ENCODE measurements at regions not wholly inside any gene's neighbourhood (a gene's known extent, or its start where the extent isn't known, plus 50 kb on each side); places are given as distances from the start of the nearest gene placed in this dataset.
"Not testable (repeated sequence)": the region's sequence is repeated elsewhere in the genome, so short reads cannot be mapped to it uniquely, and the experiment has no call there.

DNA sequence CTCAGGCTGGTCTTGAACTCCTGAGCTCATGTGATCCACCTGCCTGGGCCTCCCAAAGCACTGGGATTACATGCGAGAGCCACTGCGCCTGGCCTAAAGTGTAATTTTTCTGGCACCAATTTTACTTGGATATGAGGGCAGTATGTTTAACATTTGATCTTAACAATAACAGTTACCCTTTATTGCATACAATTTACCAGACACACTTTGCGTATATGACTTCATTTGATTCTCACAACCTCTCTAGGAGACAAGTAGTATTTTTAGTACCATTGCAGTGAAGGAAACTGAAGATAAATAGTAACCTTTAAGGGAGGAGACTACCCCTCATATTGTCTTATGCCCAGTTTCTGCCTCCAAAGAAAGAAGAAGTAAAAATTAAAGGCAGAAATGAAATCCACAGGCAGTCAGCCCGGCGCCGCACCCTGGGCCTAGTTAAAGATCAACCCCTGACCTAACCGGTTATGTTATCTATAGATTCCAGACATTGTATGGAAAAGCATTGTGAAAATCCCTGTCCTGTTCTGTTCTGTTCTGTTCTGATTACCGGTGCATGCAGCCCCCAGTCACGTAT is 54.0 kb downstream of the CYP26A1 start:
- POLR2A ChIA-PET; CTCF ChIA-PET; DNase-seq (ENCODE audit: extremely low spot score): not testable (repeated sequence)

DNA sequence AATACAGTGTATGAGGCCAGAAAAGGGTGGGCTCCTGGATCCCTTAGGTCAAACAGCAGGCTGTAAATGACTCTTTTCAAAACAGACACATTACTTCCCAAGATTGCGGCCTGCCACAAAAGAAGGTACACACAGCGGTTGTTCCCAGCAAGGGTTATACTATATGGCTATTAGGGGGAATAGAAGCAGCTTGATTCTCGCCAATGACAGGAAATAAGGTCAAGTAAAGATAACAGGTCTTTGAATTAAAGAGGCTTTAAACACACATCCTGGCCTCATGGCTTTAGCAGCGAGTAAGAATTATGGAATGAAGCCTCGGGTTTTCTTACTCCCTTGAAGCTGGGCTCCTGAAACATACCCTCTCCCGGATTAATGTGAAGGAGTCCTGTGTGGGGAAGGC is 58.3 kb downstream of the CYP26A1 start:
- ChIA-PET CTCF (no interaction called here), POLR2A (no interaction called here)
- TF ChIP-seq FOXA1 (IDR thresholded peaks at IDR 0.05) = no peak
- no peak for TF ChIP-seq FOXM1 (IDR thresholded peaks at IDR 0.05; ENCODE audit: borderline replicate concordance)
- no peak for TF ChIP-seq TARDBP (IDR thresholded peaks at IDR 0.05)
- no peak for TF ChIP-seq ZNF384 (IDR thresholded peaks at IDR 0.05)
- TF ChIP-seq, protein P1, sequence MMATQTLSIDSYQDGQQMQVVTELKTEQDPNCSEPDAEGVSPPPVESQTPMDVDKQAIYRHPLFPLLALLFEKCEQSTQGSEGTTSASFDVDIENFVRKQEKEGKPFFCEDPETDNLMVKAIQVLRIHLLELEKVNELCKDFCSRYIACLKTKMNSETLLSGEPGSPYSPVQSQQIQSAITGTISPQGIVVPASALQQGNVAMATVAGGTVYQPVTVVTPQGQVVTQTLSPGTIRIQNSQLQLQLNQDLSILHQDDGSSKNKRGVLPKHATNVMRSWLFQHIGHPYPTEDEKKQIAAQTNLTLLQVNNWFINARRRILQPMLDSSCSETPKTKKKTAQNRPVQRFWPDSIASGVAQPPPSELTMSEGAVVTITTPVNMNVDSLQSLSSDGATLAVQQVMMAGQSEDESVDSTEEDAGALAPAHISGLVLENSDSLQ (IDR thresholded peaks at IDR 0.05) = no peak
- no peak for TF ChIP-seq ELF4 (IDR thresholded peaks at IDR 0.05)
- no peak for DNase-seq (ENCODE audit: extremely low spot score)

DNA sequence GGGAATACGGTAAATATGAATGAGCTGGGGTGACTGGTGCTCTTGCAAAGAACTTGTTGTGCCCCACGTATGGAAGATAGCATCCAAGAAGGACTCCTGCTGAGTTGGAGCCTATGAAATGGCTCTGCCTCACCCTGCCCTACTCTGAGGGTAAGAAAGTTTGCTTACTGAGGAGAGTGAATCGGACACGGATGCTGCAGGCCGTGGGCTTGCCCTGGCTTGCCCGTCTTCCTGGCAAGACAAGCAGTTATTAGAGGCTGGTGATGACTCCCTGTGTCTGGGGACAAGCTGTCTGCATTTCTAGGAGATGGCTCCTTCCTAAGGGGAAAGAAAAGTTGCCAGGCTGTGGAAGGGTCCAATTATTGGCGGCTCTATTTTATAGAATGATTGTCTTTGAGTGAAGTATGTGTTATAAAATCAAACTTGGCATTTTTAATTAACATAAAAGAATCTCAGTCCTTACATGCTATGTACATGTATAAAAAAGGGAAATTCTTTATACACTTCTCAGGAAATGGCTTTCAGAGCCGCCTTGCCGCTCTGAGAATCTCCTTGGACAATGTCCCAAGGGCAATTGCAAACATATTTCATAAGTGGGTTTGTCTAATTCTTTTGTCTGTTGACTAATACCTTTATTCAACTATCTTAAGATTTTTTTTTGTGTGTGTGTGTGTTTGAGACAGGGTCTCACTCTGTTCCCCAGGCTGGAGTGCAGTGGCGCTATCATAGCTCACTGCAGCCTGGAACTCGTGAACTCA is 64.6 kb downstream of the CYP26A1 start:
- POLR2A ChIA-PET = no interaction called here
- TF ChIP-seq L3MBTL2 (conservative IDR thresholded peaks at IDR 0.05) = no peak
- TF ChIP-seq HDGF (IDR thresholded peaks at IDR 0.05; ENCODE audit: borderline replicate concordance) = no peak
- TF ChIP-seq FOXM1 (IDR thresholded peaks at IDR 0.05; ENCODE audit: borderline replicate concordance) = no peak
- TF ChIP-seq FOXA1 (IDR thresholded peaks at IDR 0.05) = no peak
- no peak for TF ChIP-seq FOXK2 (IDR thresholded peaks at IDR 0.05)
- TF ChIP-seq ARNT (IDR thresholded peaks at IDR 0.05) = no peak
- TF ChIP-seq LEF1 (IDR thresholded peaks at IDR 0.05; ENCODE audit: borderline replicate concordance) = no peak
- no peak for TF ChIP-seq BHLHE40 (IDR thresholded peaks at IDR 0.05; ENCODE audit: borderline replicate concordance)
- no peak for TF ChIP-seq ZNF384 (IDR thresholded peaks at IDR 0.05)
- no peak for TF ChIP-seq SP1 (IDR thresholded peaks at IDR 0.05)
- no peak for TF ChIP-seq TARDBP (IDR thresholded peaks at IDR 0.05)
- TF ChIP-seq, protein P1 (IDR thresholded peaks at IDR 0.05) = no peak
- TF ChIP-seq CTBP1 (IDR thresholded peaks at IDR 0.05; ENCODE audit: borderline replicate concordance) = no peak
- no peak for TF ChIP-seq NFRKB (IDR thresholded peaks at IDR 0.05)
- TF ChIP-seq SUZ12 (IDR thresholded peaks at IDR 0.05) = no peak
- CTCF ChIA-PET = interaction anchor here (1.1 kb wide), 1 partner anchor 22 kb away, joined by 4 read pairs; no protein-coding TSS in a partner anchor
- DNase-seq (ENCODE audit: extremely low spot score) = no peak

DNA sequence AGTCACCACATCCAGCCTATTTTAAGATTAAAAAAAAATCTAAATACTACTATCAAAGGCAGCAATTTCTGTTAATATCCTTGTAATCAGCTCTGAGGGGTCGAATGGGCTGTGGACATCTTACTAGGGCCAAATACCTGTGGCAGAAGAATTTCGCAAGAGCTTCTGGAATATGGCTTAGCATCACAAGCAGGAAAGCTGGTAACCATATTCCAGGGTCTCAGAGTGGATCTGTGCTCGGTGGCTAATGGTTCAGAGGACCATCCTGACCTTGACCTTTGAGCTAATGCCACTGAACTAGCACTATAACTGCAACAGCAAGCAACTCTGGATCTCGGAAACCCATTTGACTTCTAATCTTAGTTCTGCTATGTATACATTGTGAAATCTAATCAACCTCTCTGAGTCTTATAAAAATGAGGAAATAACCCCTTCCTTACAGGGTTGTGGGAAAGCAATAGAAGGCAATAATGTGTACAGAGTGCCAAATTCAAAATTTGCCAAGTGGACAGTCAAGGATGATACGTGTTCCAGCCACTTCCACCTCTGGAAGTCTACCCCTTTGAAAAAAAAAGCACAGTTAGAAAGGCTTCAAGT is 65.5 kb downstream of the CYP26A1 start:
- DNase-seq (ENCODE audit: extremely low spot score) = no peak
- ChIA-PET POLR2A (no interaction called here), CTCF (no interaction called here)
- TF ChIP-seq SUZ12 (IDR thresholded peaks at IDR 0.05) (no peak), FOXA1 (IDR thresholded peaks at IDR 0.05) (no peak), ELF4 (IDR thresholded peaks at IDR 0.05) (no peak), LEF1 (IDR thresholded peaks at IDR 0.05; ENCODE audit: borderline replicate concordance) (no peak), FOXK2 (IDR thresholded peaks at IDR 0.05) (no peak), SP1 (IDR thresholded peaks at IDR 0.05) (no peak), ARNT (IDR thresholded peaks at IDR 0.05) (no peak), FOXM1 (IDR thresholded peaks at IDR 0.05; ENCODE audit: borderline replicate concordance) (no peak), BHLHE40 (IDR thresholded peaks at IDR 0.05; ENCODE audit: borderline replicate concordance) (no peak), L3MBTL2 (conservative IDR thresholded peaks at IDR 0.05) (no peak), NFRKB (IDR thresholded peaks at IDR 0.05) (no peak), HDGF (IDR thresholded peaks at IDR 0.05; ENCODE audit: borderline replicate concordance) (no peak)
- TF ChIP-seq, protein P1 (IDR thresholded peaks at IDR 0.05) = no peak

DNA sequence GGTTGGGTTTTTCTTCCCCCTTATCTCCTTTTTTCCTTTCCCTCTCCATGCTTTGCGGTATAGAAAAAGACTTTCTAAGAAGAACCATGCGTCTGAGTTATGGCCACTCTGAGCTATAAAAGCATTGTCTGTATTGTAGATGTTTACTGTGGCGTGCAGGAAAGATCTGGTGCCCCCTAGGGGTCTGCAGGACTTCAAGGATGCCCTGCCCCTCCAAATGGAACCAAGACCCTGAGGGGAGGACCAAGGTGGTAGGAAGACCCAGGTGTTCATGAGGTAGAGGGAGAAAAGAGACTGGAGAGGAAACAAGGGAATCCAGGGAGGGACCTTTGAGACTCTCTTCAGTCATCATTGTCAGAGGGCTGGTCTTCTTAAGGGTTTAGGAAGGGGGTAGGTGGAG is 68.8 kb downstream of the CYP26A1 start:
- POLR2A ChIA-PET = no interaction called here
- CTCF ChIA-PET = no interaction called here
- TF ChIP-seq L3MBTL2 (conservative IDR thresholded peaks at IDR 0.05) (no peak), CTBP1 (IDR thresholded peaks at IDR 0.05; ENCODE audit: borderline replicate concordance) (no peak), FOXM1 (IDR thresholded peaks at IDR 0.05; ENCODE audit: borderline replicate concordance) (no peak), TARDBP (IDR thresholded peaks at IDR 0.05) (no peak), NFRKB (IDR thresholded peaks at IDR 0.05) (no peak), ELF4 (IDR thresholded peaks at IDR 0.05) (no peak), HDGF (IDR thresholded peaks at IDR 0.05; ENCODE audit: borderline replicate concordance) (no peak), LEF1 (IDR thresholded peaks at IDR 0.05; ENCODE audit: borderline replicate concordance) (no peak), FOXK2 (IDR thresholded peaks at IDR 0.05) (no peak), ZNF384 (IDR thresholded peaks at IDR 0.05) (no peak), FOXA1 (IDR thresholded peaks at IDR 0.05) (no peak), BHLHE40 (IDR thresholded peaks at IDR 0.05; ENCODE audit: borderline replicate concordance) (no peak), ARNT (IDR thresholded peaks at IDR 0.05) (no peak)
- TF ChIP-seq, protein P1 (IDR thresholded peaks at IDR 0.05) = no peak
- no peak for DNase-seq (ENCODE audit: extremely low spot score)
